HL-60 (cell line): ENCODE measurements at regions not wholly inside any gene's neighbourhood (a gene's known extent, or its start where the extent isn't known, plus 50 kb on each side); places are given as distances from the start of the nearest gene placed in this dataset.

Experiments used
- DNase-seq, 2 experiments: peaks; one replicate each; pipeline ENCODE4 v3.0.0-alpha.2; 2010 to 2020; ENCODE audit warnings: low read depth in 1 of 2, low spot score in 1 of 2
- H3K27ac ChIP-seq: fragments of 250-450 bp; sonication (Bioruptor Pico); replicated peaks from 2 replicates; pipeline ENCODE4 v1.5.1; 2020; ENCODE audit warnings: mild to moderate bottlenecking, moderate library complexity
- H3K27me3 ChIP-seq: fragments of 250-450 bp; sonication (Bioruptor Pico); 2 replicates; pipeline ENCODE4 v1.5.1; 2021; ENCODE audit warnings: mild to moderate bottlenecking, moderate library complexity; ENCODE audit not compliant: insufficient read depth, poor library complexity, severe bottlenecking
- H3K4me3 ChIP-seq: replicated peaks from 2 replicates; pipeline ENCODE4 v1.5.1; 2011; ENCODE audit warnings: mild to moderate bottlenecking, control low read depth, low read length; ENCODE audit not compliant: insufficient read depth
- GABPA ChIP-seq: IDR thresholded peaks from 2 replicates; pipeline ENCODE4 v1.6.1; 2012; ENCODE audit warnings: low read depth
- POLR2AphosphoS5 ChIP-seq: IDR thresholded peaks from 2 replicates; pipeline ENCODE4 v1.6.1; 2012; ENCODE audit warnings: low read depth
- SPI1 ChIP-seq: IDR thresholded peaks from 2 replicates; pipeline ENCODE4 v1.6.1; 2012; ENCODE audit warnings: low read depth, mild to moderate bottlenecking, borderline replicate concordance
- TF ChIP-seq, protein P1 (sequence below): IDR thresholded peaks from one replicate; pipeline ENCODE4 v1.5.1; 2011; ENCODE audit warnings: low read length, control low read depth, inconsistent platforms; ENCODE audit not compliant: insufficient read depth
- TF ChIP-seq, protein P2 (sequence below): IDR thresholded peaks from 2 replicates; pipeline ENCODE4 v1.6.1; 2012; ENCODE audit warnings: low read depth; ENCODE audit not compliant: insufficient replicate concordance

DNA sequence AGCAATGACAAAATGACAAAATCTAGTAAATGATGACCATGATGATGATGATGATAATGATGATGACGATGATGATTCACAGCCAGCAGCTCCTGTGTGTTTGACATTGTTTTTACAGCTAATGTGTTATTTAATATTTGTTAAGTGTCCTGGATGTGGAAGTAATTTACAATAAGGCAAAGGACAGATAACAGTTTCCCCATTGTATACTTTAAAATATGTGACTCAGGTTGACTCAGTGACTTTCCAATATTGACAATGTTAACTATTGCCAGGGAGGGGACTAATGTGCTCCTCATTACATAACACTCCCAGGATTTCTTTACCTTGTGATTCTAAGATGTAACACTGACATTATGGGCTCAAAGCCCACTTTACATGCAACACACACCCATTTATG, 602.2 kb downstream of the FBXO15 start:
- TF ChIP-seq GABPA (no peak), POLR2AphosphoS5 (no peak), SPI1 (no peak)
- TF ChIP-seq, protein P1, sequence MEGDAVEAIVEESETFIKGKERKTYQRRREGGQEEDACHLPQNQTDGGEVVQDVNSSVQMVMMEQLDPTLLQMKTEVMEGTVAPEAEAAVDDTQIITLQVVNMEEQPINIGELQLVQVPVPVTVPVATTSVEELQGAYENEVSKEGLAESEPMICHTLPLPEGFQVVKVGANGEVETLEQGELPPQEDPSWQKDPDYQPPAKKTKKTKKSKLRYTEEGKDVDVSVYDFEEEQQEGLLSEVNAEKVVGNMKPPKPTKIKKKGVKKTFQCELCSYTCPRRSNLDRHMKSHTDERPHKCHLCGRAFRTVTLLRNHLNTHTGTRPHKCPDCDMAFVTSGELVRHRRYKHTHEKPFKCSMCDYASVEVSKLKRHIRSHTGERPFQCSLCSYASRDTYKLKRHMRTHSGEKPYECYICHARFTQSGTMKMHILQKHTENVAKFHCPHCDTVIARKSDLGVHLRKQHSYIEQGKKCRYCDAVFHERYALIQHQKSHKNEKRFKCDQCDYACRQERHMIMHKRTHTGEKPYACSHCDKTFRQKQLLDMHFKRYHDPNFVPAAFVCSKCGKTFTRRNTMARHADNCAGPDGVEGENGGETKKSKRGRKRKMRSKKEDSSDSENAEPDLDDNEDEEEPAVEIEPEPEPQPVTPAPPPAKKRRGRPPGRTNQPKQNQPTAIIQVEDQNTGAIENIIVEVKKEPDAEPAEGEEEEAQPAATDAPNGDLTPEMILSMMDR: no peak
- TF ChIP-seq, protein P2, sequence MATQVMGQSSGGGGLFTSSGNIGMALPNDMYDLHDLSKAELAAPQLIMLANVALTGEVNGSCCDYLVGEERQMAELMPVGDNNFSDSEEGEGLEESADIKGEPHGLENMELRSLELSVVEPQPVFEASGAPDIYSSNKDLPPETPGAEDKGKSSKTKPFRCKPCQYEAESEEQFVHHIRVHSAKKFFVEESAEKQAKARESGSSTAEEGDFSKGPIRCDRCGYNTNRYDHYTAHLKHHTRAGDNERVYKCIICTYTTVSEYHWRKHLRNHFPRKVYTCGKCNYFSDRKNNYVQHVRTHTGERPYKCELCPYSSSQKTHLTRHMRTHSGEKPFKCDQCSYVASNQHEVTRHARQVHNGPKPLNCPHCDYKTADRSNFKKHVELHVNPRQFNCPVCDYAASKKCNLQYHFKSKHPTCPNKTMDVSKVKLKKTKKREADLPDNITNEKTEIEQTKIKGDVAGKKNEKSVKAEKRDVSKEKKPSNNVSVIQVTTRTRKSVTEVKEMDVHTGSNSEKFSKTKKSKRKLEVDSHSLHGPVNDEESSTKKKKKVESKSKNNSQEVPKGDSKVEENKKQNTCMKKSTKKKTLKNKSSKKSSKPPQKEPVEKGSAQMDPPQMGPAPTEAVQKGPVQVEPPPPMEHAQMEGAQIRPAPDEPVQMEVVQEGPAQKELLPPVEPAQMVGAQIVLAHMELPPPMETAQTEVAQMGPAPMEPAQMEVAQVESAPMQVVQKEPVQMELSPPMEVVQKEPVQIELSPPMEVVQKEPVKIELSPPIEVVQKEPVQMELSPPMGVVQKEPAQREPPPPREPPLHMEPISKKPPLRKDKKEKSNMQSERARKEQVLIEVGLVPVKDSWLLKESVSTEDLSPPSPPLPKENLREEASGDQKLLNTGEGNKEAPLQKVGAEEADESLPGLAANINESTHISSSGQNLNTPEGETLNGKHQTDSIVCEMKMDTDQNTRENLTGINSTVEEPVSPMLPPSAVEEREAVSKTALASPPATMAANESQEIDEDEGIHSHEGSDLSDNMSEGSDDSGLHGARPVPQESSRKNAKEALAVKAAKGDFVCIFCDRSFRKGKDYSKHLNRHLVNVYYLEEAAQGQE: no peak
- Histone ChIP-seq H3K27ac (no peak overlapping the region), H3K27me3 (no peaks in the 10 kb centered on the region), H3K4me3 (no peak overlapping the region)
- DNase-seq: no peak

GRCh38 chr18:73544617-73545016, 603.0 kb downstream of the FBXO15 start:
- no peaks in the 10 kb centered on the region for H3K27me3 ChIP-seq
- no peak for DNase-seq
- no peak overlapping the region for H3K4me3 ChIP-seq
- TF ChIP-seq GABPA: no peak
- TF ChIP-seq SPI1: no peak
- TF ChIP-seq, protein P1: no peak
- TF ChIP-seq POLR2AphosphoS5: no peak
- TF ChIP-seq, protein P2: no peak
- H3K27ac ChIP-seq: no peak overlapping the region

DNA sequence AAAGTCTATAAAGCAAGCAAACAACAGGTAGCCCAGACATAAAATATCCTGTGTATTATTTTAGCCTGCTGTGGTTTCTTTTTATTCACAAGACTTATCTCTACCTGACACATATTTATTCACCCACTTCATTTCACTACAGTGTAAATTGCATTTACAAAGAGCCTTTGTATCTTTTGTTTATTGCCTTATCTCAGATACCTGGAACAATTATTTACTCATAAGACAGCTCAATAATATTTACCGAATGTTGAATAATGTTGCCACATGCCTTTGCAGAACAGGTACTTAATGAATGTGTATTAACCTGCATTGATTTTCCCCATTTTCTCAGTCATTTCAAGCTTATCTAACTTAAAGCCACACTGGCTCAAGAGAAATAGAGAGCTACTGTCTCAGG, 603.6 kb downstream of the FBXO15 start:
- no peak for DNase-seq
- TF ChIP-seq GABPA (no peak), SPI1 (no peak), POLR2AphosphoS5 (no peak)
- TF ChIP-seq, protein P2: no peak
- TF ChIP-seq, protein P1: no peak
- Histone ChIP-seq H3K4me3 (no peak overlapping the region), H3K27me3 (no peaks in the 10 kb centered on the region), H3K27ac (no peak overlapping the region)
